Body of pancreas (tissue), 4 donors: ENCODE measurements at regions not wholly inside any gene's neighbourhood (a gene's known extent, or its start where the extent isn't known, plus 50 kb on each side); places are given as distances from the start of the nearest gene placed in this dataset.

Experiments used
- CTCF ChIP-seq, 7 experiments: fragments of 450-650 bp in 4 of 7; fragments of 200-600 bp in 3 of 7; sonication (generic) in 3 of 7; IDR thresholded peaks; one replicate each; pipeline ENCODE4 v1.5.1; 2016 to 2019; ENCODE audit warnings: antibody characterized with exemption in 7 of 7
- POLR2A ChIP-seq, 3 donors: fragments of 450-650 bp; IDR thresholded peaks; one replicate each; pipeline ENCODE4 v1.6.1; 2016; ENCODE audit warnings: antibody characterized with exemption in 3 of 3, mild to moderate bottlenecking in 2 of 3

- TF ChIP-seq CTCF (IDR thresholded peaks at IDR 0.05) (no peak), POLR2A (IDR thresholded peaks at IDR 0.05) (no peak)
These were observed 101.5 kb downstream of the FOXL3 start for GRCh38 chr7:391411-391951.
